ENCODE measurements at regions not wholly inside any gene's neighbourhood (a gene's known extent, or its start where the extent isn't known, plus 50 kb on each side); places are given as distances from the start of the nearest gene placed in this dataset.
"Not testable (repeated sequence)": the region's sequence is repeated elsewhere in the genome, so short reads cannot be mapped to it uniquely, and the experiment has no call there.

GRCh38 chr14:41549821-41550607 is 56.7 kb upstream of the LRFN5 start:
- Mint-ChIP-seq H3K27ac (no peak overlapping the region), H3K4me1 (no peaks in the 10 kb centered on the region), H3K9me3 (ENCODE audit: low read depth) (no peaks in the 10 kb centered on the region), H3K27me3 (no peaks in the 10 kb centered on the region), H3K36me3 (no peaks in the 10 kb centered on the region), H3K4me3 (no peak overlapping the region)
- DNase-seq (no peak), ATAC-seq (no peak)
- CTCF ChIA-PET: no interaction called here

GRCh38 chr14:41549282-41549681 is 57.4 kb upstream of the LRFN5 start:
- Mint-ChIP-seq H3K27me3 (no peaks in the 10 kb centered on the region), H3K4me1 (no peaks in the 10 kb centered on the region), H3K4me3 (no peak overlapping the region), H3K27ac (no peak overlapping the region), H3K36me3 (no peaks in the 10 kb centered on the region), H3K9me3 (ENCODE audit: low read depth) (peaks cover 2% of the 10 kb centered on the region)
- CTCF ChIA-PET: no interaction called here
- ATAC-seq (no peak), DNase-seq (no peak)

DNA sequence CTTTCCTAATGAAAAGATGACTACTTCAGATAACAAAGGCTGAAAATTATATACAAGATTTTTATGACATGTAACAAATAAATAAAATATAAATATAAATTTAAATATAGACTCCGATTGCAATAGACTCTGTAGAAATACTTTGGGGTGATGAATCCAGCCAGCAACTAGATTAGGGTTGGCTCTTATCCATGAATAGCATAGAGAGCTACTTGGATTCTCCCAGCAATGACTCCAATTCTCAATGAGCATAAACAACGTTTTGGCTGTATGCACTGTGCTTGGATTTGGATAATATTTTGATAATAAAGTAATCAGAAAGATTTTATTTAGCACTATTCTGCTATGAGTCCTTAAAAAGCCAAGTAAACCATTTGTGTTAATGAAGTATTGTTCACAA is 58.0 kb upstream of the LRFN5 start:
- DNase-seq (no peak), ATAC-seq (no peak)
- Mint-ChIP-seq H3K27me3 (no peaks in the 10 kb centered on the region), H3K4me3 (no peak overlapping the region), H3K4me1 (no peaks in the 10 kb centered on the region), H3K27ac (no peak overlapping the region), H3K36me3 (no peaks in the 10 kb centered on the region), H3K9me3 (ENCODE audit: low read depth) (peaks cover 2% of the 10 kb centered on the region)
- CTCF ChIA-PET: no interaction called here

DNA sequence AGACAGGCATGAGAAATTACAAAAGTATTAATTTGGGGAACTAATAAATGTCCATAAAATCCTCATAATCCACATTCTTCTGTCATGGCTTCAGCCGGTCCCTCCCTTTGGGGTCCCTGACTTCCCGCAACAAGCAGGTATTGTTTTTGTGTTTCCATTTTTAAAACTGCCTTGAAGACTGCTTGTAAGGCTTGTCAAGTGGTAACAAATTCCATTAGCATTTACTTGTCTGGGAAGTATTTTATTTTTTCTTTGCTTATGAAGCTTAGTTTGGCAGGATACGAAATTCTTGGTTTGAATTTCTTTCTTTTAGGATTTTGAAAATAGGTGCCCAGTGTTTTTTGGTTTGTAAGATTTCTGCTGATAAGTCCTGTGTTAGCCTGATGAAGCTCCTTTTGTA is 65.3 kb upstream of the LRFN5 start:
- Mint-ChIP-seq H3K27ac (no peak overlapping the region), H3K4me3 (no peak overlapping the region), H3K9me3 (ENCODE audit: low read depth) (peaks cover 5% of the 10 kb centered on the region), H3K4me1 (no peaks in the 10 kb centered on the region), H3K27me3 (no peaks in the 10 kb centered on the region), H3K36me3 (no peaks in the 10 kb centered on the region)
- DNase-seq (no peak), ATAC-seq (no peak)
- CTCF ChIA-PET: no interaction called here

- Mint-ChIP-seq H3K9me3 (ENCODE audit: low read depth) (no peaks in the 10 kb centered on the region), H3K27me3 (no peaks in the 10 kb centered on the region), H3K36me3 (no peaks in the 10 kb centered on the region), H3K4me1 (no peaks in the 10 kb centered on the region), H3K27ac (no peak overlapping the region), H3K4me3 (no peak overlapping the region)
- no peak for ATAC-seq
- DNase-seq: no peak
- CTCF ChIA-PET: no interaction called here
Measured at GRCh38 chr14:41532255-41532654, 74.4 kb upstream of the LRFN5 start.

GRCh38 chr14:41521891-41522290 is 84.8 kb upstream of the LRFN5 start:
- Mint-ChIP-seq H3K4me3 (no peak overlapping the region), H3K36me3 (no peaks in the 10 kb centered on the region), H3K27me3 (no peaks in the 10 kb centered on the region), H3K9me3 (ENCODE audit: low read depth) (peaks cover 5% of the 10 kb centered on the region), H3K27ac (no peak overlapping the region), H3K4me1 (no peaks in the 10 kb centered on the region)
- CTCF ChIA-PET: no interaction called here
- ATAC-seq: no peak
- no peak for DNase-seq

DNA sequence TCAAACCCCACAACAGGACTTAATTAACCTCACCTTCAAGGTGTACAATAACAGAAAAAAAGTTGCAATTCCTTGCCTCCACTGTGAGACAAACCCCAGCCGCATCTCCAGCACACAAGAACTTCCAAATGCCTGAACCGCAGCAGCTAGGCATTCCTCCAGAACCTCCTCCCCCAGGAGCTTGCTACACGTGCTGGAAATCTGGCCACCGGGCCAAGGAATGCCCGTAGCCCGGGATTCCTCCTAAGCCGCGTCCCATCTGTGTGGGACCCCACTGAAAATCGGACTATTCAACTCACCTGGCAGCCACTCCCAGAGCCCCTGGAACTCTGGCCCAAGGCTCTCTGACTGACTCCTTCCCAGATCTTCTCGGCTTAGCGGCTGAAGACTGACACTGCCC is 88.6 kb upstream of the LRFN5 start:
- H3K4me3 Mint-ChIP-seq; H3K27me3 Mint-ChIP-seq; H3K27ac Mint-ChIP-seq; H3K9me3 Mint-ChIP-seq (ENCODE audit: low read depth); CTCF ChIA-PET; DNase-seq; H3K4me1 Mint-ChIP-seq; ATAC-seq; H3K36me3 Mint-ChIP-seq: not testable (repeated sequence)

DNA sequence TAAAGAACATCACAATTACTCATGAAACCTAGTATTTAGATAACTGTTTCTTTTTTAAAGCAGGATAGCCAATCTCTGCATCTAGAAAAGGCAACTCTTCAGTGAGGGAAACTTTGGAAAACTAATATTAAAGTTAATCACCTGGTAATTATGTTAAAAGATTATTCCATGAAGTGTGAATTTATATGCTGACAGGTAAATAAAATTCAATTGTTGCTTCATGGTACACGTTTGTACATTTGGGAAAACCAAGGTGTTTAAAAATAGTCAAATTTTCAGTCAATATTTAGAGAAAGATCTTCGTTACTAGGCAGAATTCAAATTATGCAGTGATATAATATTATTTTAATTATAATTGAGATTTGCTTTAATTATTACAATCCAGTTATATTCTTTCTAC is 100.1 kb upstream of the LRFN5 start:
- CTCF ChIA-PET: no interaction called here
- no peaks in the 10 kb centered on the region for H3K4me1 Mint-ChIP-seq
- no peaks in the 10 kb centered on the region for H3K36me3 Mint-ChIP-seq
- no peaks in the 10 kb centered on the region for H3K27me3 Mint-ChIP-seq
- no peak overlapping the region for H3K27ac Mint-ChIP-seq
- H3K9me3 Mint-ChIP-seq (ENCODE audit: low read depth): no peaks in the 10 kb centered on the region
- no peak for DNase-seq
- no peak for ATAC-seq
- H3K4me3 Mint-ChIP-seq: no peak overlapping the region

- ATAC-seq (no peak), DNase-seq (no peak)
- Mint-ChIP-seq H3K4me1 (no peaks in the 10 kb centered on the region), H3K27ac (no peak overlapping the region), H3K27me3 (no peaks in the 10 kb centered on the region), H3K4me3 (no peak overlapping the region), H3K36me3 (no peaks in the 10 kb centered on the region), H3K9me3 (ENCODE audit: low read depth) (no peaks in the 10 kb centered on the region)
- CTCF ChIA-PET: no interaction called here
Measured at GRCh38 chr14:41505491-41505890, 101.2 kb upstream of the LRFN5 start.

DNA sequence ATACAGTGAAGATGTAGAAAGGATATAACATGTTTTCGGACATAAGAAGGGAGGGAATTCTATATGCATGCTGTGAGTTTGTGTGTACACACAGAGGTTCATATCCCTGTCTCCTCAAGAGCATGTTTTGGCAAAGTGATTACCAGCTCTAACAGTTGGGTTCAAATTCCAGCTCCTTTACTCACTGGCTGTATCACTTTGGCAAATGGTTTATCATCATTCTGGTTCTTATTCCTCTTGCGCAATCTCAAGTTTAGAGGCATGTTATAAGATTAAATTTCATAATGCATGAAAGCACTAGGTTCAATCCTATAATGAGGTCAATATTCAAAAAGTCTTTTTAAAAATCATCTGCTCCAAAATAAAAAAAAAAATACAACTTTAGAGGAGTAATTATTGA is 107.7 kb upstream of the LRFN5 start:
- Mint-ChIP-seq H3K36me3 (no peaks in the 10 kb centered on the region), H3K4me3 (no peak overlapping the region), H3K27ac (no peak overlapping the region), H3K9me3 (ENCODE audit: low read depth) (no peaks in the 10 kb centered on the region), H3K4me1 (no peaks in the 10 kb centered on the region), H3K27me3 (no peaks in the 10 kb centered on the region)
- ATAC-seq (no peak), DNase-seq (no peak)
- CTCF ChIA-PET: no interaction called here

DNA sequence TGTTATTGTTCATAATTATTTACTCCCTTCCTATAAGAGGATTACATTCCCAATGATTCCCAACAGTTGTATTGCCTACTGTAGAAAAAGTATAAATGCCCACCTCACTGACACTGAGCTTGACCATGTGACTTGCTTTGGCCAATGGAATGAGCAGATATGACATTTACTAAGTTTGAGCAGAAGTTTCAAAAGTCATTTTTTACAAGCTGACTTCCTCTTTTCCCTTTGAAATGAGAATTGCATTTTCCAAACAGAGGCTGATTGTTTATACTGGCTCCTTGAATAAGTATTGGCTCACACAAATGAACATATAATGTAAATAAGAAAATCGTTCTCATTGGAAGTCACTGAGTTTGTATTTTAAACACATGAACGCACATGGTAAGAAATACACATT is 116.4 kb upstream of the LRFN5 start:
- Mint-ChIP-seq H3K4me1 (no peaks in the 10 kb centered on the region), H3K27ac (no peak overlapping the region), H3K4me3 (no peak overlapping the region), H3K36me3 (no peaks in the 10 kb centered on the region), H3K9me3 (ENCODE audit: low read depth) (peaks cover 2% of the 10 kb centered on the region), H3K27me3 (no peaks in the 10 kb centered on the region)
- ATAC-seq: no peak
- no peak for DNase-seq
- CTCF ChIA-PET: no interaction called here

DNA sequence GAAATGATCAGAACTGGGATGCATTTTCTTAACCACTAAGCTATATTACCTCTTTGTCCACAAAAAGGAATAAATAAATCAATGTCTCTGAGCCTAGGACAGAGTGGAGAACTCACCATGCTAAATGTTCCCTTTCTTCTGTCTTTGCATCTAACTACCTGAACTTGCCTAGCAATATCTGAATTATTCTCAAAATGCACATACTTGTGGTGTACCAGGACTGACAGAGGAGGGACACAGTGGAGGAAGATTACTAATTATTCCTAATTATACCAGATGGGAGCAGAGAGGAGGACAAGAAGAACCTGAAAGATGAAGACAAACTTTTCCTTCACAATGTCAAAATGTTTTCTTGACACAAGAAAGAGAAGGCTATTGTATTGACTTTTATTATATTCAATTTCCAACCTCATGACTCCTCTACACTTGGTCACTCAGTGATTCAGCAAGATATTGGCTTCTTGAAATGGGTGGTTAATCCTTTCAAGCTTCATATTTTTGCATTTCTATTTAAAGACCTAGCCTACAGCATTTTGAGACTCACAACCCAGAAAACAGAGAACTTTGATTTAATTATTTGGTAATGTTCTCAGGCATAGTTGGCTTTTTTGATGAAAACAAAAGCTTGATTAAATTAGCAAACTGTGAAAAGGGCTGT is 117.2 kb upstream of the LRFN5 start:
- Mint-ChIP-seq H3K4me3 (no peak overlapping the region), H3K36me3 (no peaks in the 10 kb centered on the region), H3K27me3 (no peaks in the 10 kb centered on the region), H3K27ac (no peak overlapping the region), H3K9me3 (ENCODE audit: low read depth) (peaks cover 2% of the 10 kb centered on the region), H3K4me1 (no peaks in the 10 kb centered on the region)
- CTCF ChIA-PET: no interaction called here
- ATAC-seq (no peak), DNase-seq (no peak)

DNA sequence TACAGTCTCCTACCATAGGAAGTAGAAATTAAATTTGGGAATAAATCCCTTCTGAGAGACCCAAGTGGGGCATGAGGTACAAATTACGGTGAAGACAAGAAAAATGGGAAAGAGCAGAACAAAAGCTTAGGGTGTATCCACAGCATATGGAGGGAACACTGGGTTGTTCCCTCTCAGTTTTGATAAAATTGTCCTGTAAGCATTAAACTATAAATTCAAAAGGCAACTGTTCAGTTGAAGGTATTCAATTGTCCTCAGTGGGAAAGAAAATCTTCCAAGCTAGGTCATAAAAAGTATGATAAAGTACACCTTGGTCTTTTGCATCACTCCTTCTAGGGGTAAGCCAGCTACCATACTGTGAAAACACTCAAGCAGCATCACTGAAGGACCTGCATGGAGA is 118.3 kb upstream of the LRFN5 start:
- Mint-ChIP-seq H3K27ac (no peak overlapping the region), H3K36me3 (no peaks in the 10 kb centered on the region), H3K4me1 (no peaks in the 10 kb centered on the region), H3K4me3 (no peak overlapping the region), H3K27me3 (no peaks in the 10 kb centered on the region), H3K9me3 (ENCODE audit: low read depth) (peaks cover 2% of the 10 kb centered on the region)
- ATAC-seq (no peak), DNase-seq (no peak)
- CTCF ChIA-PET: no interaction called here

GRCh38 chr14:41482861-41483260 is 123.8 kb upstream of the LRFN5 start:
- H3K4me1 Mint-ChIP-seq: no peaks in the 10 kb centered on the region
- no peaks in the 10 kb centered on the region for H3K36me3 Mint-ChIP-seq
- CTCF ChIA-PET: no interaction called here
- no peak for ATAC-seq
- H3K27me3 Mint-ChIP-seq: no peaks in the 10 kb centered on the region
- H3K27ac Mint-ChIP-seq: no peak overlapping the region
- no peak overlapping the region for H3K4me3 Mint-ChIP-seq
- no peak for DNase-seq
- no peaks in the 10 kb centered on the region for H3K9me3 Mint-ChIP-seq (ENCODE audit: low read depth)
